SK-N-SH treated with all-trans-retinoic acid at 6 μM for 48 hours (cell line): ENCODE measurements at regions not wholly inside any gene's neighbourhood (a gene's known extent, or its start where the extent isn't known, plus 50 kb on each side); places are given as distances from the start of the nearest gene placed in this dataset.

Source experiments
- ATAC-seq: fragments of 200-7000 bp; cut with Tn5 transposase; 3 replicates; pipeline ENCODE4 v1.9.1; 2020; ENCODE audit warnings: mild to moderate bottlenecking, moderate library complexity
- ARNTL ChIP-seq: fragments of 450-650 bp; formaldehyde crosslinking; IDR thresholded peaks from 2 replicates; pipeline ENCODE4 v1.5.0; 2020; ENCODE audit warnings: low read depth, mild to moderate bottlenecking, moderate library complexity, borderline replicate concordance
- BACH2 ChIP-seq: fragments of 250-450 bp; sonication (Bioruptor Pico); IDR thresholded peaks from 2 replicates; pipeline ENCODE4 v1.9.0; 2021; ENCODE audit warnings: mild to moderate bottlenecking, borderline replicate concordance
- CSDC2 ChIP-seq: fragments of 250-450 bp; sonication (Bioruptor Pico); IDR thresholded peaks from 2 replicates; pipeline ENCODE4 v1.5.0; 2020; ENCODE audit warnings: mild to moderate bottlenecking, moderate library complexity
- ESRRG ChIP-seq: fragments of 250-450 bp; sonication (Bioruptor Pico); IDR thresholded peaks from 2 replicates; pipeline ENCODE4 v1.6.1; 2021; ENCODE audit warnings: mild to moderate bottlenecking
- GLIS3 ChIP-seq: fragments of 250-450 bp; sonication (Bioruptor Pico); IDR thresholded peaks from 2 replicates; pipeline ENCODE4 v1.5.0; 2020; ENCODE audit warnings: mild to moderate bottlenecking, moderate library complexity
- OSR1 ChIP-seq: fragments of 250-450 bp; sonication (Bioruptor Pico); IDR thresholded peaks from 2 replicates; pipeline ENCODE4 v1.8.0; 2022; ENCODE audit warnings: moderate library complexity, mild to moderate bottlenecking, inconsistent platforms
- PATZ1 ChIP-seq: fragments of 250-450 bp; sonication (Bioruptor Pico); IDR thresholded peaks from 2 replicates; pipeline ENCODE4 v1.8.0; 2020; ENCODE audit warnings: mild to moderate bottlenecking, moderate library complexity, borderline replicate concordance
- POU6F1 ChIP-seq: fragments of 250-450 bp; sonication (Bioruptor Pico); IDR thresholded peaks from 2 replicates; pipeline ENCODE4 v1.8.0; 2021; ENCODE audit warnings: low read depth, mild to moderate bottlenecking, moderate library complexity, borderline replicate concordance
- PPARA ChIP-seq: fragments of 250-450 bp; sonication (Bioruptor Pico); IDR thresholded peaks from 2 replicates; pipeline ENCODE4 v1.5.0; 2020; ENCODE audit warnings: mild to moderate bottlenecking, borderline replicate concordance
- RARB ChIP-seq: fragments of 250-450 bp; sonication (Bioruptor Pico); IDR thresholded peaks from 2 replicates; pipeline ENCODE4 v1.8.0; 2021; ENCODE audit warnings: mild to moderate bottlenecking, moderate library complexity
- SNAI2 ChIP-seq: fragments of 250-450 bp; sonication (Bioruptor Pico); IDR thresholded peaks from 2 replicates; pipeline ENCODE4 v1.5.0; 2020; ENCODE audit warnings: mild to moderate bottlenecking, moderate library complexity
- TCF4 ChIP-seq: fragments of 250-450 bp; sonication (Bioruptor Pico); IDR thresholded peaks from 2 replicates; pipeline ENCODE4 v1.8.0; 2021; ENCODE audit warnings: mild to moderate bottlenecking, moderate library complexity, borderline replicate concordance
- TOX ChIP-seq: fragments of 250-450 bp; sonication (Bioruptor Pico); IDR thresholded peaks from 2 replicates; pipeline ENCODE4 v1.8.0; 2021; ENCODE audit warnings: mild to moderate bottlenecking, moderate library complexity, borderline replicate concordance
- TSHZ2 ChIP-seq: fragments of 250-450 bp; sonication (Bioruptor Pico); IDR thresholded peaks from 2 replicates; pipeline ENCODE4 v1.5.0; 2020; ENCODE audit warnings: mild to moderate bottlenecking, moderate library complexity
- ZC3H10 ChIP-seq: fragments of 250-450 bp; sonication (Bioruptor Pico); IDR thresholded peaks from 2 replicates; pipeline ENCODE4 v1.5.1; 2021; ENCODE audit warnings: mild to moderate bottlenecking, moderate library complexity
- ZFP3 ChIP-seq: fragments of 250-450 bp; sonication (Bioruptor Pico); IDR thresholded peaks from 2 replicates; pipeline ENCODE4 v1.5.0; 2020; ENCODE audit warnings: mild to moderate bottlenecking, moderate library complexity
- ZFP30 ChIP-seq: fragments of 450-650 bp; formaldehyde crosslinking; IDR thresholded peaks from 2 replicates; pipeline ENCODE4 v1.5.0; 2022; ENCODE audit warnings: mild to moderate bottlenecking, moderate library complexity
- ZNF565 ChIP-seq: fragments of 450-650 bp; formaldehyde crosslinking; conservative IDR thresholded peaks from 2 replicates; pipeline ENCODE4 v1.5.0; 2020; ENCODE audit warnings: low read depth, mild to moderate bottlenecking, moderate library complexity
- ZNF70 ChIP-seq: fragments of 450-650 bp; formaldehyde crosslinking; IDR thresholded peaks from 2 replicates; pipeline ENCODE4 v1.5.0; 2020; ENCODE audit warnings: mild to moderate bottlenecking, moderate library complexity
- ZNF8 ChIP-seq: fragments of 450-650 bp; formaldehyde crosslinking; IDR thresholded peaks from 2 replicates; pipeline ENCODE4 v1.5.0; 2020; ENCODE audit warnings: mild to moderate bottlenecking, moderate library complexity
- TF ChIP-seq, protein P1 (sequence below): fragments of 250-450 bp; sonication (Bioruptor Pico); IDR thresholded peaks from 2 replicates; pipeline ENCODE4 v1.5.1; 2020; ENCODE audit warnings: low read depth, mild to moderate bottlenecking, moderate library complexity
- TF ChIP-seq, protein P2 (sequence below): fragments of 250-450 bp; sonication (Bioruptor Pico); IDR thresholded peaks from 2 replicates; pipeline ENCODE4 v1.5.1; 2021; ENCODE audit warnings: mild to moderate bottlenecking, moderate library complexity

GRCh38 chr2:200740907-200741306 is 70.8 kb upstream of the BZW1 start:
- ATAC-seq: no peak
- TF ChIP-seq ZNF565 (no peak), ZNF70 (CRISPR knock-in tag) (no peak), ARNTL (no peak), ZFP3 (no peak), ZC3H10 (CRISPR knock-in tag) (no peak), RARB (CRISPR knock-in tag) (no peak), OSR1 (no peak), CSDC2 (CRISPR knock-in tag) (no peak), GLIS3 (CRISPR knock-in tag) (no peak), PATZ1 (CRISPR knock-in tag) (no peak), ESRRG (CRISPR knock-in tag) (no peak), PPARA (CRISPR knock-in tag) (no peak)
- TF ChIP-seq, protein P1, sequence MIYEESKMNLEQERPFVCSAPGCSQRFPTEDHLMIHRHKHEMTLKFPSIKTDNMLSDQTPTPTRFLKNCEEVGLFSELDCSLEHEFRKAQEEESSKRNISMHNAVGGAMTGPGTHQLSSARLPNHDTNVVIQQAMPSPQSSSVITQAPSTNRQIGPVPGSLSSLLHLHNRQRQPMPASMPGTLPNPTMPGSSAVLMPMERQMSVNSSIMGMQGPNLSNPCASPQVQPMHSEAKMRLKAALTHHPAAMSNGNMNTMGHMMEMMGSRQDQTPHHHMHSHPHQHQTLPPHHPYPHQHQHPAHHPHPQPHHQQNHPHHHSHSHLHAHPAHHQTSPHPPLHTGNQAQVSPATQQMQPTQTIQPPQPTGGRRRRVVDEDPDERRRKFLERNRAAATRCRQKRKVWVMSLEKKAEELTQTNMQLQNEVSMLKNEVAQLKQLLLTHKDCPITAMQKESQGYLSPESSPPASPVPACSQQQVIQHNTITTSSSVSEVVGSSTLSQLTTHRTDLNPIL (CRISPR knock-in tag): no peak
- TF ChIP-seq, protein P2, sequence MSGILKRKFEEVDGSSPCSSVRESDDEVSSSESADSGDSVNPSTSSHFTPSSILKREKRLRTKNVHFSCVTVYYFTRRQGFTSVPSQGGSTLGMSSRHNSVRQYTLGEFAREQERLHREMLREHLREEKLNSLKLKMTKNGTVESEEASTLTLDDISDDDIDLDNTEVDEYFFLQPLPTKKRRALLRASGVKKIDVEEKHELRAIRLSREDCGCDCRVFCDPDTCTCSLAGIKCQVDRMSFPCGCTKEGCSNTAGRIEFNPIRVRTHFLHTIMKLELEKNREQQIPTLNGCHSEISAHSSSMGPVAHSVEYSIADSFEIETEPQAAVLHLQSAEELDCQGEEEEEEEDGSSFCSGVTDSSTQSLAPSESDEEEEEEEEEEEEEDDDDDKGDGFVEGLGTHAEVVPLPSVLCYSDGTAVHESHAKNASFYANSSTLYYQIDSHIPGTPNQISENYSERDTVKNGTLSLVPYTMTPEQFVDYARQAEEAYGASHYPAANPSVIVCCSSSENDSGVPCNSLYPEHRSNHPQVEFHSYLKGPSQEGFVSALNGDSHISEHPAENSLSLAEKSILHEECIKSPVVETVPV (CRISPR knock-in tag): no peak

- TF ChIP-seq TOX (CRISPR knock-in tag) (no peak), SNAI2 (CRISPR knock-in tag) (no peak), POU6F1 (CRISPR knock-in tag) (no peak), ZNF8 (CRISPR knock-in tag) (no peak), OSR1 (no peak), PATZ1 (CRISPR knock-in tag) (no peak), TSHZ2 (CRISPR knock-in tag) (no peak), BACH2 (CRISPR knock-in tag) (no peak), CSDC2 (CRISPR knock-in tag) (no peak), TCF4 (CRISPR knock-in tag) (no peak), ZC3H10 (CRISPR knock-in tag) (no peak), ZFP30 (CRISPR knock-in tag) (no peak), GLIS3 (CRISPR knock-in tag) (no peak), ZFP3 (no peak), RARB (CRISPR knock-in tag) (no peak), ZNF565 (no peak), ZNF70 (CRISPR knock-in tag) (no peak)
- TF ChIP-seq, protein P2 (CRISPR knock-in tag): no peak
- TF ChIP-seq, all 23 proteins: peak for 0
- no peak for ATAC-seq
Observed at GRCh38 chr2:200741468-200742202, 70.1 kb upstream of the BZW1 start.
